ENCODE measurements at regions not wholly inside any gene's neighbourhood (a gene's known extent, or its start where the extent isn't known, plus 50 kb on each side); places are given as distances from the start of the nearest gene placed in this dataset.

GRCh38 chr2:67848551-67849285 lies 214.1 kb downstream of the C1D start:
- WGBS, 2 donors: 76 to 87% methylated on average over 6 of the region's 6 CpGs
- Histone ChIP-seq H3K4me1 (peaks cover 10% of the 10 kb centered on the region), H3K27me3 (no peaks in the 10 kb centered on the region), H3K36me3 (replicated peaks in 1 of 2; ENCODE audit: insufficient read depth in 1 of 2, low read depth in 2 of 2) (no peaks in the 10 kb centered on the region), H3K27ac (no peak overlapping the region), H3K4me3 (no peak overlapping the region), H3K9me3 (no peaks in the 10 kb centered on the region)
- TF ChIP-seq CTCF (IDR thresholded peaks at IDR 0.05) (no peak), POLR2A (IDR thresholded peaks at IDR 0.05) (no peak)
- intact Hi-C loops (cut with DNase I): loop anchor here (10.0 kb wide), 1 partner anchor 114 kb away; no protein-coding TSS in a partner anchor
- DNase-seq (no peak), ATAC-seq (no peak)

DNA sequence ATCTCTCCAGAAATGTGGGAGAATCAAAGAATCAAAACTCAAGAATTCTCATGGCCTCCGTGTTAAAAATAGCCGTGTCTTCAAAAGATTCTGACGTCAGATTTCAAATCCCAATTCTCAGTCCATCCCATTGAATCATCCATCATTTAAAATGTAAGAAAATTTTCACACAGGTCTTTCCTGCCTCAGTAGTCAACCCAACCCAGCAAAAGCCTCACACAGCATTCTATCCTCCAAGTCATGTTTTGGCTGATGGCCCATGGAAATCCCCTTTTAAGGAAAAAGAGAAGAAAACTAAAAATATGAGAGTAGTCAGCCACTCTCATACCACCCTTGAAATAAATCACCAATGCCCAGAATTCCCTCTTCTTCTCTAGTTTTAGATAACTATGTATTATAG lies 211.8 kb downstream of the C1D start:
- DNase-seq: no peak
- H3K27ac ChIP-seq: no peak overlapping the region
- no peaks in the 10 kb centered on the region for H3K9me3 ChIP-seq
- intact Hi-C loops (cut with DNase I): no loop called here
- WGBS, 2 donors: 88 to 91% methylated on average over 3 of the region's 3 CpGs
- H3K4me1 ChIP-seq: peaks cover 1% of the 10 kb centered on the region
- no peaks in the 10 kb centered on the region for H3K36me3 ChIP-seq (replicated peaks in 1 of 2; ENCODE audit: insufficient read depth in 1 of 2, low read depth in 2 of 2)
- no peak overlapping the region for H3K4me3 ChIP-seq
- no peak for ATAC-seq
- H3K27me3 ChIP-seq: no peaks in the 10 kb centered on the region
- TF ChIP-seq CTCF (IDR thresholded peaks at IDR 0.05) (no peak), POLR2A (IDR thresholded peaks at IDR 0.05) (no peak)

GRCh38 chr2:67851956-67852824 lies 210.6 kb downstream of the C1D start:
- DNase-seq (no peak), ATAC-seq (no peak)
- WGBS, 2 donors: 82 to 87% methylated on average over 8 of the region's 8 CpGs
- Histone ChIP-seq H3K9me3 (no peaks in the 10 kb centered on the region), H3K36me3 (replicated peaks in 1 of 2; ENCODE audit: insufficient read depth in 1 of 2, low read depth in 2 of 2) (no peaks in the 10 kb centered on the region), H3K27ac (no peak overlapping the region), H3K4me3 (no peak overlapping the region), H3K4me1 (no peaks in the 10 kb centered on the region), H3K27me3 (no peaks in the 10 kb centered on the region)
- TF ChIP-seq CTCF (IDR thresholded peaks at IDR 0.05): no peak
- TF ChIP-seq POLR2A (IDR thresholded peaks at IDR 0.05): no peak
- intact Hi-C loops (cut with DNase I): no loop called here

- WGBS, 2 donors: 73 to 77% methylated on average over 6 of the region's 6 CpGs
- ATAC-seq (no peak), DNase-seq (no peak)
- no peaks in the 10 kb centered on the region for H3K9me3 ChIP-seq
- H3K4me3 ChIP-seq: no peak overlapping the region
- H3K27me3 ChIP-seq: no peaks in the 10 kb centered on the region
- intact Hi-C loops (cut with DNase I): no loop called here
- H3K36me3 ChIP-seq (replicated peaks in 1 of 2; ENCODE audit: insufficient read depth in 1 of 2, low read depth in 2 of 2): no peaks in the 10 kb centered on the region
- TF ChIP-seq CTCF (IDR thresholded peaks at IDR 0.05) (no peak), POLR2A (IDR thresholded peaks at IDR 0.05) (no peak)
- H3K27ac ChIP-seq: no peak overlapping the region
- no peaks in the 10 kb centered on the region for H3K4me1 ChIP-seq
These were observed 208.6 kb downstream of the C1D start for GRCh38 chr2:67854103-67854743.

All from body of pancreas (tissue), 4 donors.